ENCODE measurements at regions not wholly inside any gene's neighbourhood (a gene's known extent, or its start where the extent isn't known, plus 50 kb on each side); places are given as distances from the start of the nearest gene placed in this dataset.
"Not testable (repeated sequence)": the region's sequence is repeated elsewhere in the genome, so short reads cannot be mapped to it uniquely, and the experiment has no call there.

DNA sequence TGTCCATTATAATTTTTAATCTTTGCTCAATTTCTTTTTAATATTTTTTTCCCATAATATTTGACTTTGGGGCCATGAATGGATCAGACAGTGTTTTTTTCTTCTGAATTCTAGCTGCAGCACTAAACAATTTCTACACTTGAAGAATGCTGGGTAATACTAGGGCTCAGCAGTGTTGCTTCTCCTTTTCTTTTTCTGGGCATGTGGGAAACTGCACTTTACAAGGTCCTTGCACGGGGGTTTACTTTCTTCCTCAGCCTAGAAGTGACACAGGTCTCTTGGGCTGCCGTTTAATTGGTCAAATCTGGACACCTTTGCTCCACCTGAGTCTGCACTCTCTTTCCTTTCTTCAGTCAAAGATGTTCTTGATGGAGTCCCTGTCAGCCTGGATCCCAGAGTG, 135.4 kb upstream of the APCDD1 start:
- DNase-seq: no peak

DNA sequence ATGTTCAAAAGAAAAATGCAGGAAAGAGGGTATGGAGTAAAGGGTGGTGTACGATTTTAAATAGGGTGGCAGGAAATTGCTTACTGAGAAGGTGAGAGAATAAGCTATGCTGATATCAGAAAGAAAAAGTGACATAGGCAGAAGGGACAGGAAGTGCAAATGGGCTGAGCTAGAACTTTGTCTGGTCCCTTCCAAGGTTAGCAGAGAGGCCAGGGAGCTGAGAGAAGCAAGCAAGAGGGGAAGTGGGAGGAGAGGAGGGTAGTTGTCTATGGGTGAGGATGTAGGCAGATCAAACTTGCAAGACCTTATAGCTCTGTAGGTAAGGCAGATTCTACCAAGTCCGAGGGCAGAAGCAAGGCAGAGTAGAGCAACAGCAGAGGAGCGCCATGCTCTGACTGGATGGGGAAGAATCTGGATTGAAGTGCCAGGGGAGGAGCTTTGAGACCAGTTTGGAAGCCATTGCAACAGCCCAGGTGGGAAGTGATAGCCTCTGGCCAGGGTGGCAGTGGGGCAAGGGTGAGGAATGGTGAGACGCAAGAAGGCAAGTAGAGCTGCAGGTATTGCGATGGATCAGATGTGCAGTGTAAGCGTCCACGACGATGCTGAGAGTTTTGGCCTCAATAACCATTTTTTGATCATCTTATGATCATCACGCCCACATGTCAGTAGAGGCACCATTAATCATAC, 134.4 kb upstream of the APCDD1 start:
- DNase-seq: no peak

DNA sequence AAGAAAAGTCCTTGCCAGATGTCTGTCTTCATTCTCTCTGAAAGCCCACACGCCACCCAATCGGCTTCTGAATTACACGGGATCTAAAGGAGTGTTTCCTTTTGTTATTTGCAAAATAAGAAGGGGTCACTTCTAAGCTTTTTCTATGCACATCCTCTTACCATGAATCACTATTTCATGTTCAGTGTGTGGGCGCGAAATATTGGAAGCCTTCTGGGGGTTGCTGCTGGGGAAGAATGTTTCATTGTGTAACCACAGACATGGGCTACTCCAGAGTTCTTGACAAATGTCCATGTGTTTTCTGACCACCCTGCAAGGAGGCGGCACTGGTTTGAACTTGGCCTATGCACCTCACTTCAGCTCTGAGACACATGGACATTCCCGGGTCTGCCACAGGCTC, 133.6 kb upstream of the APCDD1 start:
- no peak for DNase-seq

DNA sequence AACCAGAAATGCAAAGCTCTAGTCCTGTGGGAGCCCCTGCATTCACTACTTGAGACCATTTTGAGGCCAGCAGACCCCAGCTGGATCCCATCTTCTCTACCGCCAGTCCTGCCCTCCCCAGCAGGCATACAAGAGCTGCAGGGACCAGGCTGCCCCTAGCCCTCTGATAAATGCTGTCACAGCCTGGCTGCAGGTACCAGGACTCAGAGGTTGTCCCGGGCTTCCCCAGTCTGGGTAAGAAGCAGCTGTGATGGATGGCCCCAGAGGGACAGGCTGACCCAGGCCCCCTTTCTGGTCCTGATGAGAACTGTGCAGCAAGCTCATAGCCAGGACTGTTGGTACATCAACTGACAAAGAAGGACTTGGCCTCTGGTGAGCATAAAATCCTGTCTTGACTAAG, 132.9 kb upstream of the APCDD1 start:
- no peak for DNase-seq

DNA sequence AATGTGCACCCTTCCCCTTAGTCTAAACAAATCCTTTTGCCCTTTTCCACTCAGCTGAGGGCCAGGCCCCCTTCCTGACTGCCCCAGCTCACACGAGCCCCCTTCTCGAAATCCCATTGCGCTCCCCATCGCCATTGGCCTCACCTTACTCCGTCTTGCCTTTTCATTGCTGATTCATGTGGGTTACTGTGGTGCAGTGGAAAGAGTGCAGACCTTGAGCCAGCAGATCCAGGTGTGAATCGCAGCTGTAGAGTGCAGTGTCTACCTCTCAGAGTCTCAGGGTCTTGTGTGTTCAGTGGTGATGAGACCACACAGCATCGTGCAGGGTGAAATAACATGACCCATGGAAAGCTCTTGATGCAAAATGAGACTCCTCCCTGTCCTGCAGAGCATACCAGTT, 132.4 kb upstream of the APCDD1 start:
- no peak for DNase-seq

DNA sequence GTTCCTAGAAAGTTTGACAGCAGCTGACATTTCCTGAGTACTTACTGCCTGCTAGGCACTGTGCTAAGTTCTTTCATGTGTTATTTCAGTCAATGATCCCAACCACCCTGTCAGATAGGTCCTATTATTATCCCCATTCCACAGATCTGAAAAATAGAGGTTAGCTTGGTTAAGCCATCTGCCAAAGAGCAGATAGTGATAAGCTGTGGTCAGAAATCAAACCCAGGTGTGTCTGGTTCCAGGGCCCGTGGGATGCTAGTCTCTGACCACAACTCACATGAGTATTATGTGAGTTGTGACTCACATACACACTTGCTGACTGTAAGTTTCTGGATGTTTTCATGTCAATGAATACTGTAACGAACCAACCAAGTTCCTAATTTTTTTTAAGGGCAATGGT, 132.0 kb upstream of the APCDD1 start:
- no peak for DNase-seq

DNA sequence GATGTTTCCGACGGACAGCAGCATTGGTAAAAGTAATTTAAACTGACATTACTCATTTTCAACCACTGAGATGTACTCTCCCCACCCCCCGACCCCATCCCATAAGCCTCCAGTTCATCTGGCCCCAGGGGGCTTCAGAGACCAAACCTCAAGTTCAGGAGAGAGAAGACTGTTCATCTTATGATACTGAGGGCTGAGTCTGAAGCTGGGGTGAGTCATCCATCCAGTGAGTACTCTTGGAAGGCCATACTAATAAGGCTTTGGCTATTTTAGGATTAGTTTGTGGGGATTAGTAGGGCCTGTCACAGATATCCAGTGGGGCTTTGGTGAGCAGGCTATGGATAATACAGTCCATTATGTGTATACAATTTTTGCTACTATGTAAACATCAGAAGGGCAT, 125.3 kb upstream of the APCDD1 start:
- DNase-seq: no peak

DNA sequence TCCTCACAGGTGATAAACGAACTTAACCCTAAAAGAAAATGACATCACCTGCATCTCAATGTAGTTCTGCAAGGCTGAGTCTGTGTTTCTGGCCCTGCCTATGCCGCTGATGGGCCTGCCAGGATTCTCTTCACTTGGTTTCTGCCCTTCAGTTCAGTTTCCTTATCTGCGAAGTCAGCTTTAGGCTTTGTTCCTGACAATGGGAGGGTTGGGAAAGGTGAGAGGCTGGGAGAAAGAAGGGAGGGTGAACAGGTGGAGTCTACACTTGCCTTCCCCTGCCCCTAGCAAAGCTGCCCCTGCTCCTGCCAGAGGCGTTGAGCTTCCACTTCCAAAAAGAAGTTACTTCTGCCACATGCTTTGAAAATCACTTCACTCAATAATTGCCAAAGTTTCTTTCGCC, 124.0 kb upstream of the APCDD1 start:
- DNase-seq: no peak

DNA sequence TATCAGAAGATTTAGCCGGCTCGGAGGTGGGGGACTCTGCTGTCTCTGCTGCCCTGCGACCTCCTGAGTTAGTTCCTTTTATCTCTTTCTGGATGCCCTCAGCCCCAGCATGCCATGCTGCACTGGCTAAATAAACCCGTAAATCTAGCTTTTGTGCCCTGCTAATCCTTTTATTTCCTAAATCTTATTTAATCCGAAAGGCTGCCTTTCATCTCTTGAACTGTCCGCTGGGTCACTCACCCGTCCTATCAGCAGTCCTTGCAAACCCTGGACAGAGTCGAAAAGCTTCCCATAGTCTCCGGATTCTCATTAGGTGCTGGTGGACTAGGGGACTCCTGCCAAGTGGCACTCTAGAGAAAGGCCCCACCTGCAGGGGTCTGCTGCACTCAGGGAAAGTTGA, 122.0 kb upstream of the APCDD1 start:
- no peak for DNase-seq

DNA sequence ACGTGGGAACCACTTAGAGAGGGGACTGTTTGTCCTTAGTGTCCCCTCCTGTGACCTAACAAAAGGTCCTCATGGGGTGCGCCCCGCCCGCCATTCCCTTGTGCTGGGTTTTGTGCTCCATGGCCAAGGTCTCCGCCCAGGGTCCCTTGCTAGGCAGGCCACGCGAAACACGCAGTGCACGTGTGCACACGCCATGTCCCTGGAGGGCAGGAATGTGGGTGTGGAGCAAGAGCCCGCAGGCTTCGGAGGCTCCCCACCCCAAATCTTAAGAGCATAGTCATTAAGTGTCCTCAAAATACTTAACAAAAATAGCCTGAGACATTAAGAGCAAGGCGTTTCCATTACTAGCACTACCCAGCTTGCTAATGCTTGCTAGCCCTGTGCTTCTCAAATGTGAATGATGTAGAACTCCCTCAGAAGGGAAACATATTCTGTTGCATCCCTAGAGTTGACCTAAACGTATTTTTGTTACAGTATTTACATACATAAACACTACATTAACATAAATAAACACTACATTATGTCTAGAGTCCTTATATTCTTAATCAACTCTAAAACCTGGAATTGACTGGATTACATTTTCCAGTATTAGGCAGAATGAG, 117.6 kb upstream of the APCDD1 start:
- DNase-seq: no peak

DNA sequence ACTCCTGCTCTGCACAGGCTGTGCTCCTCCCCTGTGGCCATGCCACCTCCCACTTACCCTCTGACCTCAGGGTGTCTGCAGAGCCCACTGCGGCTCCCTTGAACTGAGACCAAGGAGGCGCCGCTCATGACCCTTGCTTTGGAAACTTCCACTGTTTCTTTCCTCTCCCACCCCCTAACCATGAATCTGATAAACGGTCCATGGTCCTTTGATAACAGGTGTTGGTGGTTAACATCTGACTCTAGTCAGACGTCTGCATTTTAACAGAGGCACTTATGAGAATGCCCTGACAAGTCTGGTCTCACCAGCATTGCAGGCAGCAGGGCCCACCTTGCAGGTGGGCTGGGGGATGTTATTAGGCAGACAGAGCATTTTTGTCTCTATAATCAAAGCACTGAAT, 113.6 kb upstream of the APCDD1 start:
- no peak for DNase-seq

DNA sequence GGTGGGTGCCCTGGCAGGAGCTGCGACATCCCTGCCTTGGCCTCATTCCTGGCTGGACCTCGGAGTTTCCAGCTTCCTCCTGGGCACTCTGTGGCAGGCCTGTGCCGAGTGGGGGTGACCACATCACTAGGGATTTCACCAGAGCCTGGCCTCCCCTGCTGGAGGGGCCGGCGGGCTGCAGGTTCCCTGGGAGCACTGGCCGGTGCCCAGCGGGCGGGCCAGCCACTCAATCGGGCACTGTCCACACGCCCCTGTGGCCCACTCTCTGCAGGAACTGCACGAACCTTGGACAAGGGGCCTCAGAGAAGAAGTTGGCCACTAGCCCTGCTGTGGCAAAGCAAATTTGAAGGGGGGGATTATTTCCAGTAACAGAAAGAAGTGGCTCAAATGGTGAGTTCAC, 110.7 kb upstream of the APCDD1 start:
- DNase-seq: no peak

DNA sequence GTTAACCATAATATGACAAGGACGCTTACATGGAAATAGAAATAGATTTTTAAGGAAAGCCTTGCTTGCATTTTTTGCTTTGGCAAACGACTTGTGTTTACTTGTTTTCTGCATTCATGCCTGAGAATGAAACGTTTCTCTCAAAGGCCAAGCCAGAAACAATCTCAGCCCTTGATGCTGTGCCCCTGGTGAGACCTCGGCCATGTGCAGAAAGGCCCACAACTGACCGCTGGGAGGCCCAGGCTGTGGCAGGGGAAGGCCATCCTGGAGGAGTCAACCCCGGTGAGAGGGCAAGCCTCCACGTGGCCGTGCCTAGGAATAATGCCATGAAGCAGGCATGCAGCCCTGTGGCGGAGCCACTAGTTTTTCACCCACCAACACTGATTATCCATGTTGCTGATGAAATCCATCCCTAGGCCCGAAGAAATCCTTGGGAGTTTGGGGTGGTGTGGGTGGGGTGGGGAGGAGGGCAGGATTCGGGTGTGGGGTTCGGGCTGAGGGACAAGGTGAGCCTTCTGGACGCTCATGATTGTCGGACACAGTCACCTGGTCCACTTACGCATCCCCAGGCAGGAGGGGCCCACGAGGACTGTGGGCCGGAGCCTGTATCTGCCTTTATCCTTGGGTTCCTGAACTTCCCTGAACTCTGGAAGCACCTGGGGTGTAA, 107.6 kb upstream of the APCDD1 start:
- no peak for DNase-seq

DNA sequence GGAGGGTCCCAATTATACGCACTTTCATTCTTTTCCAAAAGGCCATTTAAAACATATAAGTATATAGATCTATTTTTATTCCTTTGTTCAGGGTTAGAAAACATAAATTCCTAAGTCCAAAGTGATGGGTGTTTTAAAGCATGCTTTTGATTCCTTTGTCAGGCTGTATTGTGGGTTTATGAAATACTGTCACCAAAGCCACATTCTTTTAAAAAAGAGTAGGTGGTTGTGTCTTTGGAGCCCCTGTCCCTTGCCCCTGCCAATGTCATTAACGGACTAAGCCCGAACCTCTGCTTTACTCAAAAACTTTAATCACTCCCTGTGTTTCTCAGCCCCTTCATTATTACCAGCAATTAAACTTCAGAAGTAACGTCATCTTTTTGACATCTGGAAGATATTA, 104.9 kb upstream of the APCDD1 start:
- no peak for DNase-seq

DNA sequence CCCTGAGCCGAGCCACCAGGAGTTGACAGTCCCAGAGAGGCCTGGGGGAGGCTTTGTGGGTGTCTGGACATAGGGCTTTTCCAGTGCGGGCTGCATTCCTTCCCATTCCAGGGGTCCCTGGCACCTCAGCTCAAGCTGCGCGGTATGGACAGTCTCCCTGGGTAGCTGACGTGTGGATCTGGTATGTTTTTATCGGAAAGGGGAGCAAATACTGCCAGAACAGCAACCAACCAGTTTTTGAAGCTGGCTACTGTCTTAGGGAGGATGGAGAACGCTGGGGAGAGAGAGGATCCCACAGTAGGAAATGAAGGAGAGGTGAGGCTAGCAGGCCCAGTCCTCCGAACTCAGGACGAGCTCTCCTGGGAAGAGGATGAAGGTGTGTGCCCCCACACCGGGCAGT, 103.8 kb upstream of the APCDD1 start:
- no peak for DNase-seq

DNA sequence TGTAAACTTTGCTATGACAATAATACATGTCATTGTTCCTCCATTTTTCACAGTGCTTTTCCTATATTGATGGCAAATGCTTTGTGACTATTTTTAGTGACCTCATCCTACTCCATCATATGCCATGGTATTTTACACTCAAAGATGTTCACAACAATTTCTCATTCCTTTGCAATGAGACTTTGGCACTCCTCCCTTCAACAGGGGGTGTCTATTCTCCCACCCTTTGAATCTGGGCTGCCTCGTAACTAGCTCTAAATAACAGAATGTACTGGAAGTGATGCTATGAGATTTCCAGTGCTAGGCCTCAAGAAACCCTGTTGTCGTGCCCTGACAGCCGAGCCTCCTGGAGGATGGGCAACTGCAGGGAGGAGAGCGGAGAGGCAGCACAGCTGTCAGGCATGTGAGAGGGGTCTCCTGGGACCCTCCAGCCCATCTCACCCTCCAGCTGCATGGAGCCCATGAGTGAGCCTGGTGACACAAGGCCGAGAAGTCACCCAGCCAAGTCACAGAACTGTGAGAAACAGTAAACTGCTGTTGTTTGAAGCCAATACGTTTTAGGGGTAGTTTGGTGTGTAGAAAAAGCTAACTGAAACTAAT, 103.1 kb upstream of the APCDD1 start:
- no peak for DNase-seq

DNA sequence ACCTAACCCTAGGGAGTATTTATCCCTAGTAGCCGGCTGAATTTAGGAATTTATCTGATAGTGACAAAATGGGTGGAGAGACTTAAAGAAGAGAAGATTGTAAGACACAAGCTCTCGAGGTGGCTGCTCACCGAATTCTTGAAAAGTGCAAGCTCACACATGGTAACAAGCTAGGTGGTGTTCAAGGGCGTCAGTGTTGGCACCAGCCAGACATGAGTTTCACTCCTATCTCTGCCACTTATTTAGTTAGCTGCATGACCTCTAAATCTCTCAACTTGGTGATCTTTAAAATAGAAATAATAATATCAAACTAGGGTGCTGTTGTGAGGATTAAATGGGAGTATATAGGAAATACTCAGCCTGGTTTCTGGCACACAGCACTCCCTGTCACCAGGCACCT, 102.6 kb upstream of the APCDD1 start:
- DNase-seq: no peak

DNA sequence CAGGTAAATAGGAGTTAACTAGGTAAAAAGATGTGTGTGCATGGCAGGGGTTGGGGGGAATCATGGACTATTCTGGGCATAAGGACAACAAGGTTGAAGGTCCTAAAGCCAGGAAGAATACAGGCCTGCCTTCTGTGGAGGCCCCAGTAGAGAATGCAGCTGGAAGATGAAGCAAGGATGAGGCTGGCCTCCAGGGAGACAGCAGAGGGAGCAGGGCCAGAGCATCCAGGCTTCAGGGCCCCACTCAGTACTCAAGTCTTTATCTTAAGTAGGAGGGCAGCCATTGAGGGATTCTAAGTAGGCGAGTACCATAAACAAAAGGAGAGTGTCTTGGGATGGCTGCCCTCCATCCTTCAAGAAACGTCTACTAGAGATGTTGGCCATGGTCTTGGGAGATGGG, 101.8 kb upstream of the APCDD1 start:
- no peak for DNase-seq

DNA sequence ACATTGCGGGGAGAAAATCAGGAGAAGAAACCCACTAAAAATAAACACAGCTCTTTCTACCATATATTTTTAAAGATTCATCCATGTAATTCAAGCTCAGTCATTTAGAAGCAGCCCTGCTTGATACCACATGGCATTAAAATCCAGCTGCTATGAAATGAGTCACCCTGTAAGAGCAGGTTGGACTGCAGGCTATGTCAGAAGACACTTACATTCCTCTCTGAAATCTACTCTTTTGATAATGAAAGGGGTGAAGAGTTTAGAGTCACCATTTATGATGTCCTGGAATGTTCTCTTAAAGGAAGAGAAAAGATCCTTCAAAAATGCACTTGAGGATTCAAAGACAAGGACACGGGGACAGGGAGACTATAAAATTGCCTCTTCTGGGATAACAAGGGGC, 100.6 kb upstream of the APCDD1 start:
- no peak for DNase-seq

DNA sequence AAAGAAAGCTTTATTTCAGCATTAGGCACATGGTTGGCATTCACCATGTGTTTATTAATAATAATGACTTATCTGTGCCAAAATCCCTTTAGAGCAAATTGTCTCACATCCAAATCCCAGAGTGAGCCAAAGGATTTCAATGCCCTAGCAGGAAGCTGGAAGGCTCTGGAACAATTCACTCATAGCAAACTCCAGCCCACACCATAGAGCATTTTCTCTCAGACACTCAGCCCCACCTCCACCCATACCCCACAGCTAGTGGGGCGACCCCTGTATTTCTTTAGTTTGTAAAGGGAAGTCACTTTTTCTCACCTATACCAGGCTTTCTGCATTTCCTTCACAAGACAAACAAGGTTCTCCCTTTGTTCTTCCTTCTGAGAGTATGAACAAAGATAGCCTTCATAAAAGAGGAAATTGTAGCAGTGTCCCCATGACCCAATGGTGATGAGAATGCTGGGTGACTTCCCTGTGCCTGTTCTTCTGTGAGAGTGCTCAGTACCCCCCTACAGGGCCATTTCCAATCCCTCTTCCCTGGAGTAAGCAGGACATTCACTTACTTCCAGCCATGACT, 100.1 kb upstream of the APCDD1 start:
- no peak for DNase-seq

DNA sequence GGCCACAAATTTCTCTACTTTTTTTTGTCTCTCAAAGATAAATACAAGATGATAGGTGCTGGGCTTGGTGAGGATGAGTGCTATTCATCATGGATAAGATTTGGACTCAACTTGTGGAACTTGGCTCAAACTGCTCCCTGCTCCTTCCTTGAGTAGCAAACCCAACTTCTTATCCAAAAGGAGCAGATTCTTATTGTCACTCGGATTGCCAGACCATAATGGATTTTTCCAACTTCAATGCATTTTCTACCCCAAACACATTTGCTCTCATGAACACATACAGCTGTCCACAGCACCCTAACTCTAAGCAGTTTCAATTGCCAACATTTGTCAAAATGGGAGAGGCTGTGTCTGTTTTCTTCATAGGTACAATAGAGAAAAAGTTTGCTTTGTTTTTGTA, 99.5 kb upstream of the APCDD1 start:
- DNase-seq: no peak

DNA sequence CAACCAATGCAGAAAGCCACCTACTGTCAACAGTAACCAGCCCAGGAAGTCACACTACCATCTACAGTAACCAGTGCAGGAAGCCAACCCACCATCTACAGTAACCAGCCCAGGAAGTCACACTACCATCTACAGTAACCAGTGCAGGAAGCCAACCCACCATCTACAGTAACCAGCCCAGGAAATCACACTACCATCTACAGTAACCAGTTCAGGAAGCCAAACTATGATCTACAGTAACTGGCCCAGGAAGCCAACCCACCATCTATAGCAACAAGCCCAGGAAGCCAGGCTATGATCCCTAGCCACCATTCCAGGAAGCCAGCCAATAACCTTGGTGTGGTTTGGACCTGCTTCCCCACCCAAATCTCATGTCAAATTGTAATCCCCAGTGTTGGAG, 97.4 kb upstream of the APCDD1 start:
- not testable (repeated sequence) for DNase-seq

DNA sequence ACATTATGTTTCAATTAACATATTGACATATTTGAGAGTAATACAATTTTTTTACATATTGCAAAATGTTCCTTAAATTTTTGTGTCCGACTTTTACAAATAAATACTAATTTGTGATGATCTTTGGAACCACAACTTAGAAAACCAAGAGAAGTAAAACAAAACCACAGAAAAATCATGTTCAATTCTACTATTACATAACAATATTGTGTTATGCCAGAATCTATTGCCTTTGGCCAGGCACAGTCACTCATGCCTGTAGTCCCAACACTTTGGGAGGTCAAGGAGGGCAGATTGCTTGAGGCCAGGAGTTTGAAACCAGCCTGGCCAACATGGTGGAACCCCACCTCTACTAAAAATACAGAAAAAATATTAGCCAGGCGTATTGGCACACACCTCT, 92.8 kb upstream of the APCDD1 start:
- DNase-seq: no peak

DNA sequence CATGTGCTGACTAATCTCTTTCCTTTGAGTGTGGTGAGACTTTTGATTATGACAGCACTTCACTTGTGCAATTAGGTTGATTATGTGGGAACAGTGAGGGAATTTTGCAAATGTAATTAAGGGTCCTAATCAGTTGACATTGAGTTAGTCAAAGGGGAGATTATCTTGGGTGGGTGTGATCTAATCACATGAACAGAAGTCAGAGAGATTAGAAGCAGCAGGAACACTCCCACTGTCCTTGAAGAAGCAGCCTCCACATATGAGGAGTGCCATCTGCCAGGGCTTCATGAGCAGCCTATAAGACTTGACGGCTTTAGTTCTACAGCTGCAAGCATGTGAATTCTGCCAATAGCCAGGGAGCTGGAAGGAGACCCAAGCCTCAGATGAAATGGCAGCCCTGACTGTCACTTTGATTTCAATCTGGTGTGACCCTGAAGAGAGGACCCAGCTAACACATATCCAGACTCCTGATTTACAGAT, 89.4 kb upstream of the APCDD1 start:
- no peak for DNase-seq

All from hematopoietic multipotent progenitor cell treated with erythropoietin and hydrocortisone succinate and interleukin-3 and kit ligand, for 8 days (in vitro differentiated cells).